Common myeloid progenitor, CD34-positive (primary cell): ENCODE measurements at regions not wholly inside any gene's neighbourhood (a gene's known extent, or its start where the extent isn't known, plus 50 kb on each side); places are given as distances from the start of the nearest gene placed in this dataset.

Experiments
- CTCF ChIA-PET: fragments of 350-600 bp; sonication (Branson Sonifier 250); formaldehyde crosslinking; loops from one replicate; lab custom pipeline; 2021; ENCODE audit warnings: antibody characterized with exemption; lab: Charles Lee
- POLR2A ChIA-PET: fragments of 350-600 bp; sonication (Branson Sonifier 250); formaldehyde crosslinking; loops from one replicate; lab custom pipeline; 2021; ENCODE audit warnings: antibody characterized with exemption; lab: Charles Lee
- DNase-seq, 3 donors: peaks; one replicate each; pipeline versions ENCODE4 v3.0.0 to v3.0.0-alpha.2; 2013
- H3K27ac ChIP-seq, 2 experiments: 1 replicate in 1 of 2; 2 replicates in 1 of 2; pipeline ENCODE4 v1.7.0; 2013; ENCODE audit warnings: inconsistent platforms in 2 of 2, low read length in 2 of 2, mild to moderate bottlenecking in 2 of 2, low read depth in 1 of 2, moderate library complexity in 1 of 2; ENCODE audit not compliant: severe bottlenecking in 2 of 2, insufficient read depth in 1 of 2, poor library complexity in 1 of 2
- H3K27me3 ChIP-seq, 5 experiments: replicated peaks in 2 of 5; 1 replicate in 3 of 5; 2 replicates in 2 of 5; pipeline versions ENCODE4 v1.6.1 to v1.7.0; 2013; ENCODE audit warnings: low read length in 4 of 5, mild to moderate bottlenecking in 2 of 5, moderate library complexity in 2 of 5, inconsistent platforms in 1 of 5; ENCODE audit not compliant: insufficient read depth in 5 of 5, control insufficient read depth in 4 of 5
- H3K36me3 ChIP-seq, 4 experiments: 1 replicate in 2 of 4; 2 replicates in 2 of 4; pipeline versions ENCODE4 v1.6.1 to v1.7.0; 2013; ENCODE audit warnings: low read length in 3 of 4, control low read depth in 1 of 4, mild to moderate bottlenecking in 1 of 4; ENCODE audit not compliant: control insufficient read depth in 4 of 4, insufficient read depth in 4 of 4
- H3K4me1 ChIP-seq, 4 experiments: 1 replicate in 3 of 4; 2 replicates in 1 of 4; pipeline versions ENCODE4 v1.6.1 to v1.7.1; 2013; ENCODE audit warnings: low read length in 3 of 4, mild to moderate bottlenecking in 3 of 4, control low read depth in 1 of 4, inconsistent platforms in 1 of 4, moderate library complexity in 1 of 4; ENCODE audit not compliant: control insufficient read depth in 4 of 4, insufficient read depth in 4 of 4; ENCODE audit errors: control extremely low read depth in 1 of 4
- H3K4me3 ChIP-seq, 7 experiments: 1 replicate in 4 of 7; 2 replicates in 3 of 7; pipeline versions ENCODE4 v1.5.1 to v1.7.0; 2013; ENCODE audit warnings: mild to moderate bottlenecking in 7 of 7, low read length in 6 of 7, moderate library complexity in 6 of 7, inconsistent platforms in 2 of 7, low read depth in 2 of 7, control low read depth in 1 of 7; ENCODE audit not compliant: insufficient read depth in 4 of 7, control insufficient read depth in 1 of 7; ENCODE audit errors: extremely low read depth in 1 of 7
- H3K9me3 ChIP-seq, 5 experiments: 1 replicate in 4 of 5; 2 replicates in 1 of 5; pipeline versions ENCODE4 v1.6.1 to v1.7.1; 2013; ENCODE audit warnings: low read length in 4 of 5, mild to moderate bottlenecking in 2 of 5, inconsistent platforms in 1 of 5, low read depth in 1 of 5, moderate library complexity in 1 of 5; ENCODE audit not compliant: control insufficient read depth in 4 of 5, insufficient read depth in 2 of 5; ENCODE audit errors: control extremely low read depth in 1 of 5
- WGBS: methylation state at CpG from one replicate; pipeline ENCODE4 v1.1.5; 2013; ENCODE audit not compliant: insufficient coverage; 5-methylcytosine and 5-hydroxymethylcytosine counted together

- no peaks in the 10 kb centered on the region for H3K36me3 ChIP-seq
- WGBS, result 100% methylated on average over 2 of the region's 2 CpGs
- H3K27me3 ChIP-seq, result no peaks in the 10 kb centered on the region
- POLR2A ChIA-PET, result no interaction called here
- H3K4me1 ChIP-seq, result no peaks in the 10 kb centered on the region
- no peak for DNase-seq
- no peaks in the 10 kb centered on the region for H3K9me3 ChIP-seq
- H3K27ac ChIP-seq, result no peak overlapping the region
- CTCF ChIA-PET, result interaction anchor here (1.2 kb wide), 1 partner anchor 22 kb away, joined by 3 read pairs; no protein-coding TSS in a partner anchor
- no peak overlapping the region for H3K4me3 ChIP-seq
Observed at GRCh38 chr1:221085701-221086375, 206.6 kb downstream of the HLX start.

GRCh38 chr1:221087919-221088318 lies 208.7 kb downstream of the HLX start:
- Histone ChIP-seq H3K27me3 (no peaks in the 10 kb centered on the region), H3K36me3 (no peaks in the 10 kb centered on the region), H3K27ac (no peak overlapping the region), H3K9me3 (no peaks in the 10 kb centered on the region), H3K4me1 (no peaks in the 10 kb centered on the region), H3K4me3 (no peak overlapping the region)
- no peak for DNase-seq
- CTCF ChIA-PET, result interaction anchor here (1.5 kb wide), 1 partner anchor 11 kb away, joined by 3 read pairs; no protein-coding TSS in a partner anchor
- POLR2A ChIA-PET, result no interaction called here
- 100% methylated on average over 2 of the region's 2 CpGs for WGBS

GRCh38 chr1:221089273-221089672 lies 210.0 kb downstream of the HLX start:
- H3K4me1 ChIP-seq, result peaks cover 3 to 7% (median 5%) of the 10 kb centered on the region in 4 experiments
- H3K36me3 ChIP-seq, result no peaks in the 10 kb centered on the region
- POLR2A ChIA-PET, result no interaction called here
- H3K9me3 ChIP-seq, result no peaks in the 10 kb centered on the region
- 100% methylated on average over 3 of the region's 3 CpGs for WGBS
- H3K27ac ChIP-seq, result no peak overlapping the region
- no peak for DNase-seq
- no peaks in the 10 kb centered on the region for H3K27me3 ChIP-seq
- H3K4me3 ChIP-seq, result no peak overlapping the region
- CTCF ChIA-PET, result no interaction called here

- no peaks in the 10 kb centered on the region for H3K27me3 ChIP-seq
- H3K27ac ChIP-seq, result no peak overlapping the region
- CTCF ChIA-PET, result no interaction called here
- no peaks in the 10 kb centered on the region for H3K9me3 ChIP-seq
- DNase-seq, result no peak
- POLR2A ChIA-PET, result no interaction called here
- H3K36me3 ChIP-seq, result no peaks in the 10 kb centered on the region
- H3K4me3 ChIP-seq, result no peak overlapping the region
- WGBS, result no CpG with 5 or more reads among the region's 1 CpG
- H3K4me1 ChIP-seq, result peaks cover 3 to 10% (median 6%) of the 10 kb centered on the region in 4 experiments
Observed at GRCh38 chr1:221089803-221090202, 210.6 kb downstream of the HLX start.

GRCh38 chr1:221093903-221094791 lies 214.9 kb downstream of the HLX start:
- POLR2A ChIA-PET, result no interaction called here
- CTCF ChIA-PET, result interaction anchor here (0.6 to 1.4 kb wide), 2 partner anchors 62 to 104 kb away, joined by 3 read pairs; no protein-coding TSS in a partner anchor
- no peak overlapping the region for H3K27ac ChIP-seq

GRCh38 chr1:221097479-221098281 lies 218.4 kb downstream of the HLX start:
- H3K27ac ChIP-seq, result no peak overlapping the region
- no peaks in the 10 kb centered on the region for H3K36me3 ChIP-seq
- WGBS, result 91% methylated on average over 2 of the region's 6 CpGs
- no peaks in the 10 kb centered on the region for H3K9me3 ChIP-seq
- ChIA-PET POLR2A (no interaction called here), CTCF (interaction anchor here (0.7 to 2.7 kb wide), 9 partner anchors 14 to 224 kb away, joined by 3 to 9 read pairs (median 4); no protein-coding TSS in a partner anchor)
- H3K27me3 ChIP-seq, result no peaks in the 10 kb centered on the region
- no peak overlapping the region for H3K4me3 ChIP-seq
- H3K4me1 ChIP-seq, result peaks cover 21 to 51% (median 44%) of the 10 kb centered on the region in 4 experiments
- peak in 2 of 3 donors; percentile 39 to 47 for DNase-seq

More at GRCh38 chr1:221093903-221094791, 214.9 kb downstream of the HLX start:
- H3K4me1 ChIP-seq, result peaks cover 6 to 26% (median 19%) of the 10 kb centered on the region in 4 experiments
- no peaks in the 10 kb centered on the region for H3K9me3 ChIP-seq
- H3K36me3 ChIP-seq, result no peaks in the 10 kb centered on the region
- H3K27me3 ChIP-seq, result no peaks in the 10 kb centered on the region
- 59% methylated on average over 4 of the region's 5 CpGs for WGBS
- no peak overlapping the region for H3K4me3 ChIP-seq
- peak in 1 of 3 donors; percentile 19 for DNase-seq
